ENCODE measurements at regions not wholly inside any gene's neighbourhood (a gene's known extent, or its start where the extent isn't known, plus 50 kb on each side); places are given as distances from the start of the nearest gene placed in this dataset.
A peak's percentile ranks its signal among the peaks of the same experiment; 100 is the strongest.

- no peak for TF ChIP-seq CTCF (IDR thresholded peaks at IDR 0.05; ENCODE audit: low read depth, low read length)
Measured at GRCh38 chr4:32129967-32130366, 1409.8 kb downstream of the PCDH7 start.

GRCh38 chr4:32133141-32133540 lies 1413.0 kb downstream of the PCDH7 start:
- no peak for DNase-seq (ENCODE audit: low read depth, low spot score)

More at GRCh38 chr4:32129967-32130366, 1409.8 kb downstream of the PCDH7 start:
- in situ Hi-C loops (cut with HindIII; ENCODE audit: low sequenced_read_pairs), result no loop called here
- DNase-seq (ENCODE audit: low read depth, low spot score), result no peak
- H3K4me3 ChIP-seq (ENCODE audit: low read depth, low read length), result no peak overlapping the region

GRCh38 chr4:32133734-32134133 lies 1413.6 kb downstream of the PCDH7 start:
- in situ Hi-C loops (cut with HindIII; ENCODE audit: low sequenced_read_pairs), result no loop called here
- no peak for DNase-seq (ENCODE audit: low read depth, low spot score)
- no peak overlapping the region for H3K4me3 ChIP-seq (ENCODE audit: low read depth, low read length)
- no peak for TF ChIP-seq CTCF (IDR thresholded peaks at IDR 0.05; ENCODE audit: low read depth, low read length)

More at GRCh38 chr4:32133141-32133540, 1413.0 kb downstream of the PCDH7 start:
- in situ Hi-C loops (cut with HindIII; ENCODE audit: low sequenced_read_pairs), result no loop called here
- H3K4me3 ChIP-seq (ENCODE audit: low read depth, low read length), result no peak overlapping the region
- TF ChIP-seq CTCF (IDR thresholded peaks at IDR 0.05; ENCODE audit: low read depth, low read length), result no peak

GRCh38 chr4:32135642-32136041 lies 1415.5 kb downstream of the PCDH7 start:
- TF ChIP-seq CTCF (IDR thresholded peaks at IDR 0.05; ENCODE audit: low read depth, low read length), result no peak
- no peak overlapping the region for H3K4me3 ChIP-seq (ENCODE audit: low read depth, low read length)
- DNase-seq (ENCODE audit: low read depth, low spot score), result peak; percentile 5
- in situ Hi-C loops (cut with HindIII; ENCODE audit: low sequenced_read_pairs), result no loop called here

GRCh38 chr4:32136081-32136787 lies 1416.1 kb downstream of the PCDH7 start:
- no peak overlapping the region for H3K4me3 ChIP-seq (ENCODE audit: low read depth, low read length)
- TF ChIP-seq CTCF (IDR thresholded peaks at IDR 0.05; ENCODE audit: low read depth, low read length), result no peak
- in situ Hi-C loops (cut with HindIII; ENCODE audit: low sequenced_read_pairs), result no loop called here
- DNase-seq (ENCODE audit: low read depth, low spot score), result no peak

GRCh38 chr4:32140636-32141035 lies 1420.5 kb downstream of the PCDH7 start:
- TF ChIP-seq CTCF (IDR thresholded peaks at IDR 0.05; ENCODE audit: low read depth, low read length), result no peak
- DNase-seq (ENCODE audit: low read depth, low spot score), result peak; percentile 96
- no peak overlapping the region for H3K4me3 ChIP-seq (ENCODE audit: low read depth, low read length)
- in situ Hi-C loops (cut with HindIII; ENCODE audit: low sequenced_read_pairs), result no loop called here

All from astrocyte of the spinal cord (primary cell).